ENCODE measurements at regions not wholly inside any gene's neighbourhood (a gene's known extent, or its start where the extent isn't known, plus 50 kb on each side); places are given as distances from the start of the nearest gene placed in this dataset.

DNA sequence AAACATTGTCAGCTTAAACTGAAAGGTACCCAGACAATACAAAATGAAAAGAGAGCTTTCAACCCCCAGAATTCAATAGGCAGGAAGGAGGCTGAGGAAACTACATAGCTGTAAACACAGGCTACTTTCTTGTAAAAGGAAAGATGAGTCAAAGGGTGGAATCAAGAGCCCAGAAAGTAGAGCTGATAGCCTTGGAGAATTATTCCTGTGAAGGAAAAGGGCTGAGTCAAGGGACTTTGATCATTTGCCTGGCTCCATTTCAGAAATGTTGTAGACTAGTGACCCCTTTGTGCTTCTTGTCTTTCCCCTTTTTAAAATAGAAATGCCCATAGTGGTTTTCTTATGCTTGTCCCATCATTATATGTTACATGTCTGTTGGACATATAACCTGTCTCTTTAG lies 597.6 kb downstream of the ADGRL2 start:
- intact Hi-C loops (cut with micrococcal nuclease; ENCODE audit: unreplicated experiment): no loop called here
- no peak overlapping the region for H3K27ac ChIP-seq (ENCODE audit: low read depth, low read length, poor library complexity, severe bottlenecking)
- no peaks in the 10 kb centered on the region for H3K4me1 ChIP-seq (ENCODE audit: insufficient read depth, low read length, poor library complexity, severe bottlenecking)
- no peak for DNase-seq (ENCODE audit: low spot score)
- no peaks in the 10 kb centered on the region for H3K9me3 ChIP-seq (ENCODE audit: low read depth, low read length, poor library complexity, severe bottlenecking)
- TF ChIP-seq, protein P1, sequence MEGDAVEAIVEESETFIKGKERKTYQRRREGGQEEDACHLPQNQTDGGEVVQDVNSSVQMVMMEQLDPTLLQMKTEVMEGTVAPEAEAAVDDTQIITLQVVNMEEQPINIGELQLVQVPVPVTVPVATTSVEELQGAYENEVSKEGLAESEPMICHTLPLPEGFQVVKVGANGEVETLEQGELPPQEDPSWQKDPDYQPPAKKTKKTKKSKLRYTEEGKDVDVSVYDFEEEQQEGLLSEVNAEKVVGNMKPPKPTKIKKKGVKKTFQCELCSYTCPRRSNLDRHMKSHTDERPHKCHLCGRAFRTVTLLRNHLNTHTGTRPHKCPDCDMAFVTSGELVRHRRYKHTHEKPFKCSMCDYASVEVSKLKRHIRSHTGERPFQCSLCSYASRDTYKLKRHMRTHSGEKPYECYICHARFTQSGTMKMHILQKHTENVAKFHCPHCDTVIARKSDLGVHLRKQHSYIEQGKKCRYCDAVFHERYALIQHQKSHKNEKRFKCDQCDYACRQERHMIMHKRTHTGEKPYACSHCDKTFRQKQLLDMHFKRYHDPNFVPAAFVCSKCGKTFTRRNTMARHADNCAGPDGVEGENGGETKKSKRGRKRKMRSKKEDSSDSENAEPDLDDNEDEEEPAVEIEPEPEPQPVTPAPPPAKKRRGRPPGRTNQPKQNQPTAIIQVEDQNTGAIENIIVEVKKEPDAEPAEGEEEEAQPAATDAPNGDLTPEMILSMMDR (conservative IDR thresholded peaks at IDR 0.05; ENCODE audit: low read depth, low read length): no peak
- TF ChIP-seq EZH2 (IDR thresholded peaks at IDR 0.05; ENCODE audit: borderline replicate concordance, low read depth, low read length, poor library complexity, severe bottlenecking): no peak
- ChIA-PET CTCF (no interaction called here), POLR2A (ENCODE audit: low non-redundant PET) (no interaction called here)
- H3K4me3 ChIP-seq (ENCODE audit: low read depth, low read length, poor library complexity, severe bottlenecking): no peak overlapping the region
- BruUV-seq (replicated peaks): no TSS peak
- no peaks in the 10 kb centered on the region for H3K36me3 ChIP-seq (ENCODE audit: insufficient read depth, low read length, poor library complexity, severe bottlenecking)
- H3K27me3 ChIP-seq (replicated peaks; ENCODE audit: insufficient read depth, low read depth, low read length, poor library complexity): no peaks in the 10 kb centered on the region

DNA sequence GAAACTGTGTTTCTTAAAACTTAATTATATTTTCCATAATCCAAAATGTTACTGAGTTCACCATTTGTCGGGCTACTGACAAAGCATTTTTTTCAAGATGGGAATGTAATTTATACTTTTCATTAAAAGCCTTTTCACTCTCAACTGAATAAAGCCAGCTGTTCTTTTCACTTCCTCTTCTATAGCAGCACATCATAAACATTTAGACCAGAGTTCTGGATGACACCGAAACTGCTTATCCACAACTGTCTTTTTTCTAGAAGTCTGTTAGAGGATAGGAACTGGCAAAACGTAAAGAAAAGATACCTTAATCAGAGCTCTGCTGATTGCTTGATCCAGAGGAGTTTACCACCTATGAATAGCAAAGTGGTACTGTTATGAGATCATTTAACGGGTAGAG lies 594.7 kb downstream of the ADGRL2 start:
- Histone ChIP-seq H3K9me3 (ENCODE audit: low read depth, low read length, poor library complexity, severe bottlenecking) (no peaks in the 10 kb centered on the region), H3K27ac (ENCODE audit: low read depth, low read length, poor library complexity, severe bottlenecking) (no peak overlapping the region), H3K27me3 (replicated peaks; ENCODE audit: insufficient read depth, low read depth, low read length, poor library complexity) (no peaks in the 10 kb centered on the region), H3K36me3 (ENCODE audit: insufficient read depth, low read length, poor library complexity, severe bottlenecking) (no peaks in the 10 kb centered on the region), H3K4me3 (ENCODE audit: low read depth, low read length, poor library complexity, severe bottlenecking) (no peak overlapping the region), H3K4me1 (ENCODE audit: insufficient read depth, low read length, poor library complexity, severe bottlenecking) (no peaks in the 10 kb centered on the region)
- TF ChIP-seq EZH2 (IDR thresholded peaks at IDR 0.05; ENCODE audit: borderline replicate concordance, low read depth, low read length, poor library complexity, severe bottlenecking): no peak
- TF ChIP-seq, protein P1 (conservative IDR thresholded peaks at IDR 0.05; ENCODE audit: low read depth, low read length): no peak
- POLR2A ChIA-PET (ENCODE audit: low non-redundant PET): no interaction called here
- CTCF ChIA-PET: no interaction called here
- no TSS peak for BruUV-seq (replicated peaks)
- DNase-seq (ENCODE audit: low spot score): no peak
- intact Hi-C loops (cut with micrococcal nuclease; ENCODE audit: unreplicated experiment): no loop called here

DNA sequence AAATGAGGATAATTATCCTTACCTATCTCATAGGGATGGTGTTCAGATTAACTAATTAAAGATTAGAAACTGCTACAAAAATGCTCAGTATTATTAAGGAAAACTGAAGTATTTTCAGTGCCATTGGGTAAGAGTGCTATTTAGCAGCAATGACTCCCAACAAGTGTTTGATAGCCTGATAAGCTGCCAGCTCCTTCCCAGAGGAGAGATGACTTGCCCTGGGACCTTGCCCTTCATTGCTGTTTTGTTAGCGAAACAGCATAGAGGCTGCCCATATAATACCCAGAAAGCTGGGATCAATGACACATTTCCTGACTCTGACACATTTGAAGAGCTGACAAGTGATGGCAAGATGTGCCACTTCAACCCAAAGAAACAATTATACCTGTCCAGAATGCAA lies 592.2 kb downstream of the ADGRL2 start:
- Histone ChIP-seq H3K4me3 (ENCODE audit: low read depth, low read length, poor library complexity, severe bottlenecking) (no peak overlapping the region), H3K27me3 (replicated peaks; ENCODE audit: insufficient read depth, low read depth, low read length, poor library complexity) (no peaks in the 10 kb centered on the region), H3K27ac (ENCODE audit: low read depth, low read length, poor library complexity, severe bottlenecking) (no peak overlapping the region), H3K4me1 (ENCODE audit: insufficient read depth, low read length, poor library complexity, severe bottlenecking) (no peaks in the 10 kb centered on the region), H3K36me3 (ENCODE audit: insufficient read depth, low read length, poor library complexity, severe bottlenecking) (no peaks in the 10 kb centered on the region), H3K9me3 (ENCODE audit: low read depth, low read length, poor library complexity, severe bottlenecking) (no peaks in the 10 kb centered on the region)
- CTCF ChIA-PET: no interaction called here
- POLR2A ChIA-PET (ENCODE audit: low non-redundant PET): no interaction called here
- no TSS peak for BruUV-seq (replicated peaks)
- no peak for TF ChIP-seq EZH2 (IDR thresholded peaks at IDR 0.05; ENCODE audit: borderline replicate concordance, low read depth, low read length, poor library complexity, severe bottlenecking)
- TF ChIP-seq, protein P1 (conservative IDR thresholded peaks at IDR 0.05; ENCODE audit: low read depth, low read length): no peak
- intact Hi-C loops (cut with micrococcal nuclease; ENCODE audit: unreplicated experiment): no loop called here
- DNase-seq (ENCODE audit: low spot score): no peak

Measured in A673 (cell line).